ENCODE measurements at regions not wholly inside any gene's neighbourhood (a gene's known extent, or its start where the extent isn't known, plus 50 kb on each side); places are given as distances from the start of the nearest gene placed in this dataset.
"Not testable (repeated sequence)": the region's sequence is repeated elsewhere in the genome, so short reads cannot be mapped to it uniquely, and the experiment has no call there.

DNA sequence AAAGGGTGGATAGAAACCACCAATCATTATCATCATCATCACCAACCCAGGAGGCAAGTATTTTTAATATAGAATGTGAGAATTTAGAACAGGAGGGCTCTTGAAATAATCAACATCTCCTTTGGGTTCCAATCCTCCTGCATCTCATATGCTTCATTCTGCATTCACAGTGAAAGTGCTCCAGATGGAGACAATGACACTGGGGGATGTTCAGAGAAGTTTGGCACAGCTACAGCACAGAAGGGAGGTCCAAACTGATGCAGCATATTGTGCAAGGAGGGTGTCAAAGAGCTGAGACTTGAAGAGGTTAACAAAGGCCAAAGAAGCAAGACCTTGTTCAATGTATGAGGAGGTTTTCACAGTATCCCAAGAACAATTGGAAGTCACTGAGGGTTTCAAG is 767.1 kb downstream of the NTRK3 start:
- no peak for DNase-seq (ENCODE audit: low read depth)
- in situ Hi-C loops (cut with HindIII; ENCODE audit: low pct_unique_long_range_greater_than_20kb, low sequenced_read_pairs), result no loop called here

DNA sequence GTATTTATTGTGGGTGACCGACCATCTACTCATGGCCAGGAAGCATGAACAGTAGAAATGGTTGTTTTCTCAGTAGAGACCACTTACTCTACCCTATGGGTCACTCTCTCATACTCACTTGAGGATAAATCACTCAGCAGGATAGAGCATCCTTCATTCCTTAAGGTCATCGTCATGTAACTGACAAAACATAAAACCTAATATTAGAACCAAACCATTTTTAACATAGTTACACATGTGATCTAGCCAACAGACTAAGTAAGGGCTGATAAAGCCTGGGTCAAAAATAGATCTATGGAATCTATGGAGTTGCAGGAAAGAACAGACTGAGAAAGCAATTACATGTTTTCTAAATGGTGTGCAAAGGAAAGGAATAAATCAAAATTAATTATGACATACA is 769.1 kb downstream of the NTRK3 start:
- no peak for DNase-seq (ENCODE audit: low read depth)
- in situ Hi-C loops (cut with HindIII; ENCODE audit: low pct_unique_long_range_greater_than_20kb, low sequenced_read_pairs), result no loop called here

DNA sequence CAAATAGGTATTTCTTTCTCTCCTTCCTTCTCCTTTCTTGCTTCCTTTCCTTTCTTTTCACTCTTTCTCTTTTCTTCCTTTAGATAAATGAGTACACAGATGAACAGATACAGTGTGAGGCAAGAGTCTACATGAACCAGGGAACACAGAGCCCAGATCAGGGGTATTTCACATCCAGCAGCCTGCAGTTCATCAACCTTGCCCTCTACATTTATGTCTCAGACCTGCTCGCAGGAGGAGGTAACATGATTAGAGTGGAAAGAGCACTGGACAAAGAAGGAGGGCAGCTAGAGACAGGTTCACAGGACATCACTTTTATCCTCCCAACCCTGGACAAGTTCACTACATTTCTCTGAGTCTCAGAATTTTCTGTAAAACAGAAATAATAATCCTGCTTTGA is 773.1 kb downstream of the NTRK3 start:
- in situ Hi-C loops (cut with HindIII; ENCODE audit: low pct_unique_long_range_greater_than_20kb, low sequenced_read_pairs), result no loop called here
- no peak for DNase-seq (ENCODE audit: low read depth)

DNA sequence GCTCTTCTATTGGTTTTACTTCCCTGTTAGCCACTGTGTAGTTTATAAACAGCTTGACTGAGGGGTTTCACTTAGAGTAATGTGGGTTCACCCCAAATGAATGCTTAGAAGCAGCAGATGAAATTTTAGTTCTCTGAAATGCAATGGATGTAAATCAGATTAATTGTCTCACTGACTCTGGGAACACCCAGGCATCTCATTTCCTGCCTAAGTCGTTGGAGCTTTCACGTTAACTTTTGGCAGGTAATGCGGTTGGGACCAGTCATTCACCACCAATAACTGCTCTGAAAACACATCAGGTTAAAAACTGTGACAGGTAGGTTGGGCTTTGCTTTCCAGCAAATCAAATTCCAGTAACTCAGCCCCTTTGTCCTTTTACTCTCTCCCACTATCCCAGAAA is 775.4 kb downstream of the NTRK3 start:
- in situ Hi-C loops (cut with HindIII; ENCODE audit: low pct_unique_long_range_greater_than_20kb, low sequenced_read_pairs), result no loop called here

DNA sequence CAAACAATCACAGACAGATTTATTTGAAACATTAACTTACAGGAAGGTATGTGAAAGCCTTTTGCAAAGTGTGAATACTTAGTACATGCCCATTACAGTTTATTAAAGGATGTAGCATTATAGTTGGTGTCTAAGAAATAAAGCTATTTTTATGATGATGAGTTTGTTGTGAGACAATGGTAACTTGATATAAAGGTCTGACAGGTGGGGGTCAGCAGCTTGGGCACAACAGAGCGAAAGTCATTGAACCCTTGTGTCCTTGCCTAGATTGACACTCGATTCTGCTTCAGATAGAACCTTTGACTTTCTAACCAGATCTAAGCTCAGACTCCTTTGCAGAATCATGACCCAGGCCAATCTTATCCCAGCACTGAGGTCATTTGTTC is 777.9 kb downstream of the NTRK3 start:
- DNase-seq (ENCODE audit: low read depth), result no peak
- in situ Hi-C loops (cut with HindIII; ENCODE audit: low pct_unique_long_range_greater_than_20kb, low sequenced_read_pairs), result no loop called here

More for the DNA sequence above, 775.4 kb downstream of the NTRK3 start:
- DNase-seq (ENCODE audit: low read depth), result no peak

DNA sequence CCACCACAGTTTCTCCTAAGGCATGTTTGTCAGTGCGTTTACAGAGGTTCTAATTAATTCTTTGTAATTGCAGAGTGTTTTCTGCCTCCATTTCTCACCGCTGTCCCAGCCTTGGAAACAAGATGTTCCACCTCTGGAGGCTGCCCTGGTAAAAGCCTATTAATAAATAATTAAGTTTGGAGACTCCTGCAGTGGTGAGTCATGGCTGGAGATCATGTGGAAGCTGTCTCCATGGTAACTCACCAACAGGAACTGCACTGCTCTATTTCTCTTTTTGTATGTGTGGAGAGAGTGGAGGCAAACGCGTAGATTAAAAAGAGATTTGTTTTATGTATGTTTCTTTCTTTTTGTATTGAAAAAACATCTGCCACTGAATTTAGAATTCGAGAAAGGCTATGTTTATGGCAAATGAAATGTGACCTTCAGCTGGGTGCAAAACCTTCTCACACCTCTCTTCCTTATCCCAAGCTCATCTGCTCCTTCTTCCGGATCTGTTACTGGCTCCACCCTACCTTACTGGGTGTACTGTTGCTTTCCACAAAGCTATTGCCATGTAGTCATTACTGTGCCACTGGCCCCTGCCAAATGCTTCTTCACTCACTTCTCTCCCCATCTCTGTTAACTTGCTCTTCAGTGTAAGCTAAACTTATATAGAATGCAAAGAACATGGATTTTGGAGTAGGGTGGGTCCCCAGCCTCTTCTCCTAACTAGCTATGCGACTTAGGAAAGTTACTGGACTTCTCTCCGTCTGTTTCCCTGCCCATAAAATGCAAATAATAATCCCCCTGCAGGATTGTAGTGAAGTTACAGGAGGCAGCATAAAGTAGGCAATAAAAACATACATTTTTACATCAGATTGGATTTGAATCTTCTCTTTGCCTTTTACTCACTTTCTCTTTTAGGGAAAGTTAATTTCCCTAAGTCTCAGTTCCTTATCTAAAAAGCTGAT is 778.5 kb downstream of the NTRK3 start:
- DNase-seq (ENCODE audit: low read depth), result peak; percentile 91
- in situ Hi-C loops (cut with HindIII; ENCODE audit: low pct_unique_long_range_greater_than_20kb, low sequenced_read_pairs), result no loop called here

DNA sequence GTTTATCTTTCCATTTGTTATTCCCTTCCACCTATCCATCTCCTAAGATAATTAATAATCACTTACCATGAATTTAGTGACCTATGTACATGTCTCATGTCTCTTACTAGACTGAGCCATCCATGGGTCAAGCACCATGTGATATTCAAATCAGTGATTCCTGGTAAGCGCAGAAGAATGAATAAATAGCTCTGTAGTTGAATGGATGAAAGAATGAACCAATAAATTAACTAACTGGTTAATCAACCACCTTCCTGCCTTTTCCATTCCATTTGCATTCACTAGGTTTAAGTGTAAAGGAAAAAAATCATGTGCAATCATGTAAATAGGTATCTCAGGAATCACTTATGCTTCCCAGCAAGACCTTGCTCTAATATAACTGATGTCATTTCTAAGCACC is 779.5 kb downstream of the NTRK3 start:
- in situ Hi-C loops (cut with HindIII; ENCODE audit: low pct_unique_long_range_greater_than_20kb, low sequenced_read_pairs), result no loop called here

DNA sequence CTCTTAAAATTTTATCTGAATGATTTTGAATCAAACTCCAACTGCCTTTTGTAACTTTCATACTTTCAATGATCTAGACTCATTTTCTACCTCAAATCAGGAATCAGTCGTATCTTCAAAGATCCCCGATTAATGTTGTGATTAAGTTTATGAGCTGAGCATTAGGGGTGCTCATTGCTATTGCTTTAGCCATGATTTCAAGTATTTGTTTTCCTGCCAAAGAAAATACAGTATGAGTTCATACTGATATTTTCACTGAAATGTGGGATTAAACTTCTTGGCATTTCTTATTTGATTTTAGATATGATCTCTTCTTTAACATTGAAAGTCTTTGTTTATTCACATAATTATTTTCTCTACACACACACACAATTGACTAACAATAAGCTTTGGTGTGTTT is 785.6 kb downstream of the NTRK3 start:
- no peak for DNase-seq (ENCODE audit: low read depth)
- in situ Hi-C loops (cut with HindIII; ENCODE audit: low pct_unique_long_range_greater_than_20kb, low sequenced_read_pairs), result no loop called here

More for the DNA sequence above, 779.5 kb downstream of the NTRK3 start:
- peak; percentile 14 for DNase-seq (ENCODE audit: low read depth)

DNA sequence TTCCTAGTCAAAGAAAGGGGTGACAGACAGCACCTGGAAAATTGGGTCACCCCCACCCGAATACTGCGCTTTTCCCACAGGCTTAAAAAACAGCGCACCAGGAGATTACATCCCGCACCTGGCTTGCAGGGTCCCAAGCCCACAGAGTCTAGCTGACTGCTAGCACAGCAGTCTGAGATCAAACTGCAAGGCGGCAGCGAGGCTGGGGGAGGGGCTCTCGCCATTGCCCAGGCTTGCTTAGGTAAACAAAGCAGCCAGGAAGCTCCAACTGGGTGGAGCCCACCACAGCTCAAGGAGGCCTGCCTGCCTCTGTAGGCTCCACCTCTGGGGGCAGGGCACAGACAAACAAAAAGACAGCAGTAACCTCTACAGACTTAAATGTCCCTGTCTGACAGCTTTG is 792.6 kb downstream of the NTRK3 start:
- DNase-seq (ENCODE audit: low read depth); in situ Hi-C loops (cut with HindIII; ENCODE audit: low pct_unique_long_range_greater_than_20kb, low sequenced_read_pairs): not testable (repeated sequence)

DNA sequence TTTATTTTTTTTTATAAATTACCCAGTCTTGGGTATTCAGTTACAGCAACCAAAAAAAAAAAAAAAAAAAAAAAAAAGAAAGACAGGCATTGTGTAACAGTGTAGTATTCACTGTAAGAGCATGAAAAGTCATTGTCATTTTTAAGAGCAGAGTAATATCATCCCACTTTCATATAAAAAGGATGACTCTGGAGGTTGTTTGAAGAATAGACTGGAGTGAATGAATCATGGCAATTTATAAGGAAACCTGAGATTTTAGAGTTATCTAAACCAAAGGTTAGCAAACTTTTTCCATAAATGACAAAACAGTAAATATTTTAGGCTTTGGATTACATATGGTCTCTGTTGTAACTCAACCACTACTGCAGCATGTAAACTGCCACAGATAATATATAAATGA is 794.9 kb downstream of the NTRK3 start:
- in situ Hi-C loops (cut with HindIII; ENCODE audit: low pct_unique_long_range_greater_than_20kb, low sequenced_read_pairs), result no loop called here
- DNase-seq (ENCODE audit: low read depth), result no peak

DNA sequence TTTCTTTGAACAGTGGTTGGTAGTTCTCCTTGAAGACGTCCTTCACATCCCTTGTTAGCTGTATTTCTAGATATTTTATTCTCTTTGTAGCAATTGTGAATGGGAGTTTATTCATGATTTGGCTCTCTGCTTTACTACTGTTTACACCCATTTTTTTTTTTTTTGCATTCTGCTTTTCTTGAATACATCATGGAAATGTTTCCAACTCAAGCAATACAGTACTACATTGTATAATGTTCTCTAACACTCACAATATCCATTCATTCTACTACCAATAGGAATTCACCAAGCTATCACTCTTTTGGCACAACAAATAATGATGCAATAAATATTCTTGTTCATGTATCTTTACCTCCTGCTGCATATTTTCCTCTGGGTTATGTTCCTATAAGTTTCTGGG is 801.7 kb downstream of the NTRK3 start:
- DNase-seq (ENCODE audit: low read depth), result no peak
- in situ Hi-C loops (cut with HindIII; ENCODE audit: low pct_unique_long_range_greater_than_20kb, low sequenced_read_pairs), result no loop called here

DNA sequence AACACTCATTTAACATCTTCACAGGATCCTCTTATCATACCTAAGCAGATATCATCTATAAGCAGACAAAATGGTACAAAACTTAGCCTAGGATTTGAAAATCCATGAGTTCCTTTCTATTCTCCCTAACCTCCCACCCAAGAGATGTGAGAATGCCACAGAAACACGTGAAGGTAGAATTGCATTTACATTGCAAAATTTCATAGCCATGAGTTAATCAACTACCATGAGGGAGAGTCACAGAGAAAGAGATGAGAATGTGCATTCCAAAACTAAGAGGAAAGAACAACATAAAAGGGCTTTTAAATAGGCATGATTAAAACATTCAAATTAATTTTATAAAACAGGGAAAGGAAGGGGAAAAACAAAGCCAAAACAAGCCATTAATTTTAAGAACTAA is 806.2 kb downstream of the NTRK3 start:
- no peak for DNase-seq (ENCODE audit: low read depth)
- in situ Hi-C loops (cut with HindIII; ENCODE audit: low pct_unique_long_range_greater_than_20kb, low sequenced_read_pairs), result no loop called here

DNA sequence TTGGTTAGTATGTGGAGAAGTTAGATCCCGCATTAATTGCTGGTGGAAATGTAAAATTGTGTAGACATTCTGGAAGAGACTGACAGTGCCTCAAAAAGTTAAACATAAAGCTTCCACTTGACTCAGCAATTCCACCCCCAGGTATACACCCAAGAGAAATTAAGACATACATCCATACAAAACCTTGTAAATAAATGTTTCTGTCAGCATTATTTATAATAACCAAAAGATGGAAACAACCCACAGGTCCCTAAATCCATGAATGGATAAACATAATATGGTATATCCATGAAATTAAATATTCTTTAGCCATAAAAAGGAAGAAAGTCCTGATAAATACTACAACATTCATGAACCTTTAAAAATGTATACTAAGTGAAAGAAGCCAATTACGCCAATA is 817.4 kb downstream of the NTRK3 start:
- in situ Hi-C loops (cut with HindIII; ENCODE audit: low pct_unique_long_range_greater_than_20kb, low sequenced_read_pairs), result no loop called here
- DNase-seq (ENCODE audit: low read depth), result no peak

DNA sequence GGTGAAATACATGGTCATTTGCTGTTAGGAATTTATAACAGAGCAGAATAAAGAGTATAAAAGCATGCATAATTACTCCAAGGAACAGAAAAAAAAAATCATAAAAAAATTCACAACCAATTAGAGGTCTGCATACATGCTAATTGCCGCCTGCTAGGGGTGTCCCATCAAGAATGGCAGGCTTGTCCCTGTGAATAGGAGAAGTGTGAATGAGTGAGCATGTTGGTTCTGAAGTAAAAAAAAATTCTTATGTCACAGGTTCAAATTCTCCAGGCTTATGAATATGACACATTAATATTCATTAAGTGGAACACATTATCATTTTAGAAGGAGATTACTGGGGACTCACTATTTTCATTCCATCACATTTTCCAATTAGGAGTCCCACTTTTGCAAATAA is 822.7 kb downstream of the NTRK3 start:
- no peak for DNase-seq (ENCODE audit: low read depth)
- in situ Hi-C loops (cut with HindIII; ENCODE audit: low pct_unique_long_range_greater_than_20kb, low sequenced_read_pairs), result no loop called here

DNA sequence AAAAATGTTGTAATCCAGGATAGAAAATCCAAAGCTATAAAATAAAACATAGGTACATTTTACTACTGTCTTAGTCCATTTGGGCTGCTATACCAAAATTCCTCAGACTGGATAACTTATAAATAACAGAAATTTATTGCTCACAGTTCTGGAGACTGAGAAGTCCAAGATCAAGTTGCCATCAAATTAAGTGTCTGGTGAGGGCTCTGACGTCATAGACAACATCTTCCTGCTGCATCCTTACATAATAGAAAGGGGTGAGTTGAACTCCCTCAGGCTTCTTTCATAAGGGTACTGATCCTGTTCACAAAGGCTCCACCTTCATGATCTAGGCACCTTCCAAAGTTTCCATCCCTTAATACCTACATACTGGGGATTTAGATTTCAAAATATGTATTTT is 826.8 kb downstream of the NTRK3 start:
- DNase-seq (ENCODE audit: low read depth), result no peak
- in situ Hi-C loops (cut with HindIII; ENCODE audit: low pct_unique_long_range_greater_than_20kb, low sequenced_read_pairs), result no loop called here

DNA sequence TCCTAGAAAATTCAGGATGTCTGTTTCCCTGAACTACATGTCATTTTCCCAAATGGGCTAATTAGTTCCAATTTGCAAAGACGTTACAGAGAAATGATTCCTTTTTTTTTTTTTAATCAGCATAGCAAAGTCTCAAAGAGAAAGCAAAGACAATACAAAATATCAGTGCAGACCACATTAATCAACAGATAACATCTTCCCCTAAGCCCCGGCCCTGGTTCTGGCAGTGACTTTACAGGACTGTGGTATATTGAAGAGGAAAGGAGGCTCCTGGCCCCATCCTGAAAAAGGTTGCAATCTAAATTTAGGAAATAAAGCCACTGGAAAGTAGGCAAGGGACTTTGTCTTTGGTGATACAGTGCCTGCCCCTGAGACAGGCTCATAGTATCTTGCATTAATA is 836.5 kb downstream of the NTRK3 start:
- no peak for DNase-seq (ENCODE audit: low read depth)
- in situ Hi-C loops (cut with HindIII; ENCODE audit: low pct_unique_long_range_greater_than_20kb, low sequenced_read_pairs), result no loop called here

DNA sequence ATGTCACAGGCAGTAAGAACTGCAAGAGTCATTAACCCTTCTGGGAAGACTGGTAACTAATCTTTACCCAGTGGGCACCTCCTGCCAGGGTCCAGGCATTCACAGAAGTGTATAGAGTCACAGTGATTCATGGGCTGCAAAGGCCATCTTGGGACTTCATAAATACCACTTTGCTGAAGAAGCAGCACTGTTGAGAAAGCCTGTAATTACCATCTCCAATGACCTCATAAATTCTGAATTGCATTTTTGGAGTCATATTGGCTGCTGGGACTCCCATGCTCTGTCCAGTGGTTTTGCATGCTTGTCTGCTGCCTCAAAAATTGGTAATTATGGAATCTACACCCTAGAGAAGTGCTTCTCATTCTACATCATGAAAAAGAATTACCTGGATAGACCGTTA is 837.2 kb downstream of the NTRK3 start:
- in situ Hi-C loops (cut with HindIII; ENCODE audit: low pct_unique_long_range_greater_than_20kb, low sequenced_read_pairs), result no loop called here
- DNase-seq (ENCODE audit: low read depth), result no peak

DNA sequence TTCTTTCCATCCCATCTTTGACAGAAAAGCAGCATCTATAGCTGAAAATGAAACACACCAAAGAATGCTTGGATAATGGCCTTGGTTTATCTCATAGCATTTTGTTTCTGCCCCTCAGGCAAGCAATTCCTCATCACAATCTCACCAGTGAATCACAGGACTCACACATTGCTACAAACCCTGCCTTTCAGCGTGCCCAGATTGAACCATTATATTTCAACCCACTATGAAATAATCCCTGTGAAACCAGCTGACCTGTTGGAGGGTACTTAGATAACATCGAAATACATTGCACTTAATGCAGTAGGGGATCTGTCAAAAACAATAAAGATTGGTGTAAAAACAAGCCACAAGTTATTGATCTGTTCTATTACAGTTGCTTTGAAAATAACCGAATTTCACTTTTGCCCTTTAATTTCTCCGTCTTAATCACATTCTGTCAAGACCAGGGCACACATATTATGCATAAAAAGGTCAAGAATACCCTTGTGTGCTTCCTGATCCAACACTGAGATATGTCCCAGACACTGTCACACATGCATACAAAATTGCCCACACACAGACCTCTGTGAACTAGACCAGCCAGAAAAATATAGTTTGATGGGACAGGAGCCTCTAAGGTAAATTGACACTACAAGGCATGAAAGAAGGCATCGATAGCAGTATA is 839.8 kb downstream of the NTRK3 start:
- in situ Hi-C loops (cut with HindIII; ENCODE audit: low pct_unique_long_range_greater_than_20kb, low sequenced_read_pairs), result no loop called here
- DNase-seq (ENCODE audit: low read depth), result no peak

DNA sequence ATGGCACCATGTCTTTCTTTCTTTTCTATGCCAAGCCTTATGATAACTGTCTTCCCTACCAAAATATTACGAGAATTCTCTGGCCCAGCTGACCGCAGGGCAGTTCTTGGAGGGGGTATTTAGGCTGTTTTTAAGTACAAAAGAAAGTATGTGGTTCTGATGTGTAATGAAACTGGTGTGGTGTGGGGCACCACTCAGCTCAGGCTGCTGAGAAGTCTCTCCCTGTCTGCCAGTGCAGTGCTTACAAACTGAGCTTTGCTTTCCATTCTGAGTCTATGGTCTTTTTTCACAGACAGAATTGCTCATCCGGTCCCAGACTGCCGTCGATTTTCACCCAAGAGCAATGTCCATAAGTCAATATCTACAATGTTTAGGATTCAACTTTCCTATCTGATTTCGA is 847.6 kb downstream of the NTRK3 start:
- DNase-seq (ENCODE audit: low read depth), result no peak
- in situ Hi-C loops (cut with HindIII; ENCODE audit: low pct_unique_long_range_greater_than_20kb, low sequenced_read_pairs), result no loop called here

DNA sequence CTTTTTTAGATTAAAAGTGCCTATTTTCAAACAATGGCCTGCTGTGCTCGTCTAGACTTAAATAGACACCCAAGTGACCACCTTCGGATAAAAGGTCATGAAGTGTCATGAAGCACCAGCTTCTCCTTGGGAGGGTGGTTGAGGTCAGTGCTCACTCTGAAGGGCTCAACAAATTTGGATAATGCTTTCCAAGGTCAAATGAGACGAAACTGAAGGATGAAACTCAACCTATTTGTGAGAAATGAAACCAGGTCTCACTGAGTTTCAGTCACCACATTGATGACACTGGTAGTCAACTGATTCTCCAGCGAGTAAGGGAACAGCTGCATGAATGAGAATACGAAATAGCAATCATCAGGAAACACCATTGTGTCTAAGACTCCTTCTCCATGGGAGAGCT is 852.6 kb downstream of the NTRK3 start:
- in situ Hi-C loops (cut with HindIII; ENCODE audit: low pct_unique_long_range_greater_than_20kb, low sequenced_read_pairs), result no loop called here
- no peak for DNase-seq (ENCODE audit: low read depth)

Measured in Caki2 (cell line).